ENCODE measurements at regions not wholly inside any gene's neighbourhood (a gene's known extent, or its start where the extent isn't known, plus 50 kb on each side); places are given as distances from the start of the nearest gene placed in this dataset.

GRCh38 chr6:44001318-44002066 is 125.8 kb downstream of the MRPL14 start (continued):
- TF ChIP-seq TFE3 (CRISPR knock-in tag; IDR thresholded peaks at IDR 0.05) (no peak), ZEB2 (IDR thresholded peaks at IDR 0.05) (no peak), EHMT2 (IDR thresholded peaks at IDR 0.05) (no peak), HMGXB4 (CRISPR knock-in tag; IDR thresholded peaks at IDR 0.05) (no peak), HMGN3 (IDR thresholded peaks at IDR 0.05; ENCODE audit: borderline replicate concordance, extremely low read depth, insufficient read length, low read depth, low read length) (no peak), ADNP (tag; IDR thresholded peaks at IDR 0.05) (no peak), MEF2D (tag; conservative IDR thresholded peaks at IDR 0.05; ENCODE audit: low read depth) (no peak), ZNF174 (CRISPR knock-in tag; IDR thresholded peaks at IDR 0.05) (no peak), YY1 (IDR thresholded peaks at IDR 0.05; ENCODE audit: borderline replicate concordance in 1 of 3, control insufficient read depth in 1 of 3, extremely low read depth in 1 of 3, insufficient read depth in 3 of 3, insufficient read length in 1 of 3, insufficient replicate concordance in 2 of 3, low read depth in 1 of 3, low read length in 2 of 3) (no peak), GATA2 (CRISPR knock-in tag; IDR thresholded peaks at IDR 0.05) (no peak), MAX (CRISPR knock-in tag; IDR thresholded peaks at IDR 0.05) (0 out of 2 replicates have a peak, but pooled peaks have one; percentile 9), ZNF354B (CRISPR knock-in tag; IDR thresholded peaks at IDR 0.05) (no peak), TBL1XR1 (IDR thresholded peaks at IDR 0.05; ENCODE audit: low read length in 2 of 2) (no peak), CBFA2T3 (IDR thresholded peaks at IDR 0.05) (no peak), MXI1 (IDR thresholded peaks at IDR 0.05; ENCODE audit: low read depth, low read length) (no peak), SPI1 (IDR thresholded peaks at IDR 0.05; ENCODE audit: borderline replicate concordance, low read depth, low read length) (no peak), ZNF324 (CRISPR knock-in tag; IDR thresholded peaks at IDR 0.05) (no peak), TCF3 (CRISPR knock-in tag; IDR thresholded peaks at IDR 0.05) (no peak), NRF1 (conservative IDR thresholded peaks at IDR 0.05 in 1 of 2, IDR thresholded peaks at IDR 0.05 in 1 of 2) (no peak), CHD2 (IDR thresholded peaks at IDR 0.05; ENCODE audit: low read depth, low read length) (no peak), NFYB (IDR thresholded peaks at IDR 0.05; ENCODE audit: extremely low read depth, insufficient read length) (no peak), CREM (IDR thresholded peaks at IDR 0.05; ENCODE audit: low read depth) (peak; percentile 24; the same call in 1 of the 2 replicates), BDP1 (IDR thresholded peaks at IDR 0.05; ENCODE audit: insufficient read depth, insufficient read length) (no peak), ILK (tag; IDR thresholded peaks at IDR 0.05; ENCODE audit: borderline replicate concordance, low read depth) (no peak), ESRRB (CRISPR knock-in tag; IDR thresholded peaks at IDR 0.05; ENCODE audit: borderline replicate concordance) (no peak), NCOA4 (IDR thresholded peaks at IDR 0.05; ENCODE audit: partially characterized antibody) (no peak)

Data from K562 (cell line).